ENCODE measurements at regions not wholly inside any gene's neighbourhood (a gene's known extent, or its start where the extent isn't known, plus 50 kb on each side); places are given as distances from the start of the nearest gene placed in this dataset.

- TF ChIP-seq POLR2A (IDR thresholded peaks at IDR 0.05; ENCODE audit: borderline replicate concordance, extremely low read depth, insufficient read depth, insufficient read length), result no peak
- TF ChIP-seq YY1 (IDR thresholded peaks at IDR 0.05; ENCODE audit: extremely low read depth, insufficient replicate concordance, low read depth, low read length), result no peak
- TF ChIP-seq JUND (IDR thresholded peaks at IDR 0.05), result no peak
- no peak for TF ChIP-seq POLR2AphosphoS5 (IDR thresholded peaks at IDR 0.05; ENCODE audit: low read depth, low read length)
- TF ChIP-seq ZBTB33 (IDR thresholded peaks at IDR 0.05; ENCODE audit: extremely low read depth, insufficient replicate concordance, low read length), result no peak
- no peak for TF ChIP-seq CTCF (IDR thresholded peaks at IDR 0.05 in 2 of 3, conservative IDR thresholded peaks at IDR 0.05 in 1 of 3; ENCODE audit: borderline replicate concordance in 1 of 3, insufficient read depth in 1 of 3, low read depth in 2 of 3, low read length in 2 of 3)
- no peak for TF ChIP-seq EGR1 (IDR thresholded peaks at IDR 0.05; ENCODE audit: low read depth)
- no peak for TF ChIP-seq REST (IDR thresholded peaks at IDR 0.05; ENCODE audit: low read depth)
- TF ChIP-seq SP1 (IDR thresholded peaks at IDR 0.05; ENCODE audit: low read depth), result no peak
- TF ChIP-seq ELF1 (IDR thresholded peaks at IDR 0.05; ENCODE audit: borderline replicate concordance, low read depth), result no peak
Measured at GRCh38 chr1:30241681-30242080, 481.7 kb downstream of the MATN1 start.

Measured in HCT116 (cell line).